ENCODE measurements at regions not wholly inside any gene's neighbourhood (a gene's known extent, or its start where the extent isn't known, plus 50 kb on each side); places are given as distances from the start of the nearest gene placed in this dataset.

DNA sequence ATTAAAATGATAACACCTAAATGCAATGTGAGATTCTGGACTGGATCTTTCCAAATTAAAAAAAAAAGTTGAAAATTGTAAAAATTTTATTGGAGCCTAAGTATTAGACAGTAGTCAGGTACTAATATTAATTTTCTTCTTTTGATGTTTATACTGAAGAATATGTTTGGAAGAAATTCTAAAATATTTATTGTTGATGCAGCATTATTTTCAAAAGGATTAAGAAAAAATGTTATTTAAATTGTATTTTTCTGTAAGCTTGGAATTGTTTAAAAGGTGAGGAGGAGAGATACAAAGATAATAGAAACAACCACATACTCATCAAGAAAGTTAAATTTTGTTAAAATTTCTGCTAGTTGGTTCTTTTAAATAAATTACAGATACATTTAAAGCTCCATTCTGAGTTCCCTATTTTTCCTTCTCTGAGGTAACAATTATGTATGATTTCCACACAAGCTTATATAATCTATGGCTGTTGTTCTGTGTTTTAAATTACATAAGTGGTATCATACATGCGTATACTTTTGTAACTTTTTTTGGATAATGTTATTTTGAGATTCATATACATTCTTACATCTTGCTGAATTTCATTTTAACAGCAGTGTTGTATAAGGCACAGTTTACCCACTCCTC, 180.3 kb upstream of the RGS18 start:
- Mint-ChIP-seq H3K36me3 (no peaks in the 10 kb centered on the region), H3K27me3 (no peaks in the 10 kb centered on the region), H3K4me3 (no peak overlapping the region), H3K27ac (no peak overlapping the region), H3K4me1 (no peaks in the 10 kb centered on the region), H3K9me3 (peaks cover 5 to 20% (median 17%) of the 10 kb centered on the region in 3 donors)
- no peaks in the 10 kb centered on the region for H3K9me3 ChIP-seq
- ChIA-PET CTCF (no interaction called here), POLR2A (no interaction called here)
- no peaks in the 10 kb centered on the region for H3K36me3 ChIP-seq (ENCODE audit: control insufficient read depth in 2 of 2, extremely low read depth in 1 of 2, insufficient read depth in 1 of 2, low read length in 1 of 2)
- no peak for ATAC-seq (replicated peaks in 1 of 4)
- no peak for DNase-seq
- no peaks in the 10 kb centered on the region for H3K4me1 ChIP-seq (ENCODE audit: control insufficient read depth in 1 of 2, extremely low read depth in 1 of 2, insufficient read depth in 2 of 2, low read length in 2 of 2)
- H3K4me3 ChIP-seq (ENCODE audit: control insufficient read depth in 1 of 2, extremely low read depth in 1 of 2, low read length in 1 of 2) = no peak overlapping the region
- no peak overlapping the region for H3K27ac ChIP-seq (ENCODE audit: low read length)
- WGBS (ENCODE audit: insufficient coverage) = no CpG with 5 or more reads among the region's 1 CpG
- H3K27me3 ChIP-seq (replicated peaks in 1 of 2; ENCODE audit: control insufficient read depth in 2 of 2, extremely low read depth in 1 of 2, insufficient read depth in 2 of 2, low read length in 1 of 2) = no peaks in the 10 kb centered on the region

DNA sequence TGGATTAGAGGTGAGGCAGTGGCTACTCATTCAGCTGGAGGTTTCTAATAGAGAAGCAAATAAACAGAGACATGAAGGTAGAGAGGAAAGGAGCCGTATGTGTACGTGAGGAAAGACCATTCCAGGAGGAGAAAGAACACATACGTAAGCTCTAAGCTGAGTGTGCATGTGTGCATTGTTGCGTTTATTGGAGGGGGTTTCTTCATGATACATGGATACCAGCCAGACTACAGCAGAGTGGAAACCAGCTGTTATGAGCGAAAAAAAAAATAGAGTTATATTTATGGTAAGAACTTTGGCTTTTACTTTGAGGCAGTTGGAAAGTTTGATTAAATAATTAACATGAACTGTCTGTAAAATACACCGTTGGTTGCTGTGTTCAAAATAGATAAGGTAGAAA, 173.4 kb upstream of the RGS18 start:
- DNase-seq (no peak), ATAC-seq (replicated peaks in 1 of 4) (no peak)
- Mint-ChIP-seq H3K9me3 (peaks cover 10 to 33% (median 19%) of the 10 kb centered on the region in 3 donors), H3K36me3 (no peaks in the 10 kb centered on the region), H3K27me3 (no peaks in the 10 kb centered on the region), H3K4me1 (no peaks in the 10 kb centered on the region), H3K27ac (no peak overlapping the region), H3K4me3 (no peak overlapping the region)
- H3K36me3 ChIP-seq (ENCODE audit: control insufficient read depth in 2 of 2, extremely low read depth in 1 of 2, insufficient read depth in 1 of 2, low read length in 1 of 2) = no peaks in the 10 kb centered on the region
- H3K4me1 ChIP-seq (ENCODE audit: control insufficient read depth in 1 of 2, extremely low read depth in 1 of 2, insufficient read depth in 2 of 2, low read length in 2 of 2) = no peaks in the 10 kb centered on the region
- WGBS (ENCODE audit: insufficient coverage) = 94% methylated on average over 5 of the region's 6 CpGs
- H3K27ac ChIP-seq (ENCODE audit: low read length) = no peak overlapping the region
- CTCF ChIA-PET = interaction anchor here in 1 of 2 donors (0.6 kb wide), 1 partner anchor 485 kb away, joined by 3 read pairs; no protein-coding TSS in a partner anchor
- H3K27me3 ChIP-seq (replicated peaks in 1 of 2; ENCODE audit: control insufficient read depth in 2 of 2, extremely low read depth in 1 of 2, insufficient read depth in 2 of 2, low read length in 1 of 2) = no peaks in the 10 kb centered on the region
- no peak overlapping the region for H3K4me3 ChIP-seq (ENCODE audit: control insufficient read depth in 1 of 2, extremely low read depth in 1 of 2, low read length in 1 of 2)
- H3K9me3 ChIP-seq = no peaks in the 10 kb centered on the region
- POLR2A ChIA-PET = no interaction called here

DNA sequence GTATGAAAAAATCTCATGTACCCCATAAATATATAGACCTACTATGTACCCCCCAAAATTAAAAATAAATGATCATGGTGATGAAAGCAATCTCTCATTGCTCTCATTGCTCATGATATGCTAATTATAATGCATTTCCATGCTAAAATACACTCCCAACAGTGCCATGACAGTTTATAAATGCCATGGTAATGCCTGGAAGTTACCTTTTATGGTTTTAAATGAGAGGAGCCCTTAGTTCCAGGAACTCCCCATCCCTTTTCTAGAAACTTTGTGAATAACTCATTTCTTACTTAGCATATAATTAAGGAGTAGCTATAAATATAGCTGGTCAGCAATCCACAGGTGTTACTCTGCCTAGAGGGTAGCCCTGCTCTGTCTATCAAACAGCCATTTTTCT, 166.1 kb upstream of the RGS18 start:
- DNase-seq = no peak
- H3K4me3 ChIP-seq (ENCODE audit: control insufficient read depth in 1 of 2, extremely low read depth in 1 of 2, low read length in 1 of 2) = no peak overlapping the region
- no peaks in the 10 kb centered on the region for H3K4me1 ChIP-seq (ENCODE audit: control insufficient read depth in 1 of 2, extremely low read depth in 1 of 2, insufficient read depth in 2 of 2, low read length in 2 of 2)
- H3K36me3 ChIP-seq (ENCODE audit: control insufficient read depth in 2 of 2, extremely low read depth in 1 of 2, insufficient read depth in 1 of 2, low read length in 1 of 2) = no peaks in the 10 kb centered on the region
- peaks cover 0 to 10% (median 5%) of the 10 kb centered on the region in 3 donors for H3K9me3 Mint-ChIP-seq
- POLR2A ChIA-PET = interaction anchor here in 1 of 2 donors (0.6 kb wide), 1 partner anchor 619 kb away, joined by 3 read pairs; no protein-coding TSS in a partner anchor
- H3K9me3 ChIP-seq = no peaks in the 10 kb centered on the region
- no peaks in the 10 kb centered on the region for H3K27me3 ChIP-seq (replicated peaks in 1 of 2; ENCODE audit: control insufficient read depth in 2 of 2, extremely low read depth in 1 of 2, insufficient read depth in 2 of 2, low read length in 1 of 2)
- H3K27ac Mint-ChIP-seq = no peak overlapping the region
- H3K27ac ChIP-seq (ENCODE audit: low read length) = no peak overlapping the region
- no peak overlapping the region for H3K4me3 Mint-ChIP-seq
- H3K4me1 Mint-ChIP-seq = no peaks in the 10 kb centered on the region
- H3K36me3 Mint-ChIP-seq = no peaks in the 10 kb centered on the region
- no peaks in the 10 kb centered on the region for H3K27me3 Mint-ChIP-seq
- ATAC-seq (replicated peaks in 1 of 4) = no peak
- CTCF ChIA-PET = no interaction called here

DNA sequence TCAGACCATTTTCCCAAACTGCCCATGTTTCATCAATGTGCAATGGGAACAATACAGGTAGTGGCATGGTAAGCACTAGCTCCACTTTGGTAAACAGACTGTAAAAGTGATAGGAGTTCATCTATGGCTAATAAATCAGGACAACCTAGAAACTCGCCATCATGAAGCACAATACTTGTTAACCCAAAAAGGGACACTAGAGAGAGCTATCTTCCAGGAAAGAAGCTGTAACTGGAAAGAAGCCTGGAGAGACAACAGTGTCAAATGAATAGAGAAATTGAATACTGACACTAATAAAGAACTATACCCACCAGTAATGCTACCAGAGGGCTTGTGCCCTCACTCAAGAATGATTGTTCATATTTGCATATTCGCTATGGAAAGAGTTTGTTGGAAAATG, 164.7 kb upstream of the RGS18 start:
- Histone ChIP-seq H3K9me3 (no peaks in the 10 kb centered on the region), H3K4me1 (ENCODE audit: control insufficient read depth in 1 of 2, extremely low read depth in 1 of 2, insufficient read depth in 2 of 2, low read length in 2 of 2) (no peaks in the 10 kb centered on the region), H3K36me3 (ENCODE audit: control insufficient read depth in 2 of 2, extremely low read depth in 1 of 2, insufficient read depth in 1 of 2, low read length in 1 of 2) (no peaks in the 10 kb centered on the region), H3K27me3 (replicated peaks in 1 of 2; ENCODE audit: control insufficient read depth in 2 of 2, extremely low read depth in 1 of 2, insufficient read depth in 2 of 2, low read length in 1 of 2) (no peaks in the 10 kb centered on the region), H3K4me3 (ENCODE audit: control insufficient read depth in 1 of 2, extremely low read depth in 1 of 2, low read length in 1 of 2) (no peak overlapping the region), H3K27ac (ENCODE audit: low read length) (no peak overlapping the region)
- no peaks in the 10 kb centered on the region for H3K27me3 Mint-ChIP-seq
- ATAC-seq (replicated peaks in 1 of 4) (no peak), DNase-seq (no peak)
- POLR2A ChIA-PET = no interaction called here
- H3K4me3 Mint-ChIP-seq = no peak overlapping the region
- H3K27ac Mint-ChIP-seq = no peak overlapping the region
- no peaks in the 10 kb centered on the region for H3K4me1 Mint-ChIP-seq
- CTCF ChIA-PET = no interaction called here
- WGBS (ENCODE audit: insufficient coverage) = no CpG with 5 or more reads among the region's 2 CpGs
- H3K36me3 Mint-ChIP-seq = no peaks in the 10 kb centered on the region
- H3K9me3 Mint-ChIP-seq = peaks cover 0 to 5% (median 5%) of the 10 kb centered on the region in 3 donors

DNA sequence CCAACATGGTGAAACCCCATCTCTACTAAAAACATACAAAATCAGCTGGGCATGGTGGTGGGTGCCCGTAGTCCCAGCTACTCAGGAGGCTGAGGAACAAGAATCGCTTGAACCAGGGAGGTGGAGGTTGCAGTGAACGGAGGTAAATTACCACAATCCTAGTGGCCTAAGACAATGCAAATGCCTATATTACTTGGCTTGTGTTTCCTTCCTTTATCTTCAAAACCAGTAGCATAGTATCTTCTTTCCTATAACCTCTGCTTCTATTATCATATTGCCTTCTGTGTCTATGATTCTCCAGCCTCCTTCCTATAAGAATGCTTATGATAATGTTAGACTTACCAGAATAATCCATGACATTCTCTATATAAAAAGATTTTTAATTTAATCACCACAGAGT, 156.2 kb upstream of the RGS18 start:
- POLR2A ChIA-PET = no interaction called here
- WGBS (ENCODE audit: insufficient coverage) = 93% methylated on average over 2 of the region's 3 CpGs
- H3K36me3 ChIP-seq (ENCODE audit: control insufficient read depth in 2 of 2, extremely low read depth in 1 of 2, insufficient read depth in 1 of 2, low read length in 1 of 2) = no peaks in the 10 kb centered on the region
- DNase-seq (no peak), ATAC-seq (replicated peaks in 1 of 4) (no peak)
- H3K4me1 Mint-ChIP-seq = no peaks in the 10 kb centered on the region
- no peaks in the 10 kb centered on the region for H3K27me3 ChIP-seq (replicated peaks in 1 of 2; ENCODE audit: control insufficient read depth in 2 of 2, extremely low read depth in 1 of 2, insufficient read depth in 2 of 2, low read length in 1 of 2)
- H3K27ac ChIP-seq (ENCODE audit: low read length) = no peak overlapping the region
- CTCF ChIA-PET = no interaction called here
- H3K4me3 Mint-ChIP-seq = no peak overlapping the region
- H3K9me3 ChIP-seq = no peaks in the 10 kb centered on the region
- H3K4me3 ChIP-seq (ENCODE audit: control insufficient read depth in 1 of 2, extremely low read depth in 1 of 2, low read length in 1 of 2) = no peak overlapping the region
- no peaks in the 10 kb centered on the region for H3K9me3 Mint-ChIP-seq
- H3K4me1 ChIP-seq (ENCODE audit: control insufficient read depth in 1 of 2, extremely low read depth in 1 of 2, insufficient read depth in 2 of 2, low read length in 2 of 2) = no peaks in the 10 kb centered on the region
- no peak overlapping the region for H3K27ac Mint-ChIP-seq
- H3K36me3 Mint-ChIP-seq = no peaks in the 10 kb centered on the region
- no peaks in the 10 kb centered on the region for H3K27me3 Mint-ChIP-seq

DNA sequence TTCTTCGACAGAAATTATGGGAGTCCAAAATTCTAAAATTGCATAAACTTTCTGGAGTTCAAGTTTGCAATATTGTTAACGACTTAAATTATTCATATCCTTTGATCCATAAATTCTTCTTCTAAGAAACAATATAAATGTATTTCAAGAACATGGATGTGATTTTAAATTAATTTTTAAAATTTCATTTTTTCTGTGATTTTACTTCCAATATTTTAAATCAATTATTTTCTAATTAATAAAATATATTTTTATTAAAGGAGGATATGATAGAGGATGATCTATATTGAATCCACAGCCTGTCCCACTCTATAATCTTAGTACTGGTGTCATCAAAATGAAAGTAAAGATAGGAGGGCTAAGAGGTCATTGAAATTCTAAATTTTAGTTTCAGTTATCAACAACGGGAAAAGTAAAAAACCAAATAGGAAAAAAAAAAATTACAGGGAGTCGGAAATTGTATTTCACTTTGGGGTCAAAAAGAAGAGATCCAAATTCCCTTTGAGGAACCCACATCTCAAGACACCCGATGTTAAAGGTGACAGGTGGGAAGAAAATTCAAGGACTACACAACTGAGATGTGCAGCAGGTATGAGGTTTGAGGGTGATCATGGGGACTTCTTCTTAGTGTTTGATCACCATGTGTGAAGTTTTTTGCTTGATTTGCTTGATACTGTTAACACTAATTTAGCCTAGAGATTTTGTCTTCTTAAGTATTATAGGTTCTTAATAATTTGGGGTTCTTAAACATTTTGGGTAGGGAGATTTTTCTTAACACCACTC, 154.8 kb upstream of the RGS18 start:
- no peaks in the 10 kb centered on the region for H3K27me3 Mint-ChIP-seq
- POLR2A ChIA-PET = no interaction called here
- no peak overlapping the region for H3K4me3 ChIP-seq (ENCODE audit: control insufficient read depth in 1 of 2, extremely low read depth in 1 of 2, low read length in 1 of 2)
- H3K9me3 ChIP-seq = no peaks in the 10 kb centered on the region
- H3K4me3 Mint-ChIP-seq = no peak overlapping the region
- no peaks in the 10 kb centered on the region for H3K9me3 Mint-ChIP-seq
- H3K4me1 Mint-ChIP-seq = no peaks in the 10 kb centered on the region
- no peak for DNase-seq
- no peaks in the 10 kb centered on the region for H3K27me3 ChIP-seq (replicated peaks in 1 of 2; ENCODE audit: control insufficient read depth in 2 of 2, extremely low read depth in 1 of 2, insufficient read depth in 2 of 2, low read length in 1 of 2)
- no peak overlapping the region for H3K27ac Mint-ChIP-seq
- CTCF ChIA-PET = no interaction called here
- no peaks in the 10 kb centered on the region for H3K4me1 ChIP-seq (ENCODE audit: control insufficient read depth in 1 of 2, extremely low read depth in 1 of 2, insufficient read depth in 2 of 2, low read length in 2 of 2)
- no peak for ATAC-seq (replicated peaks in 1 of 4)
- no peaks in the 10 kb centered on the region for H3K36me3 ChIP-seq (ENCODE audit: control insufficient read depth in 2 of 2, extremely low read depth in 1 of 2, insufficient read depth in 1 of 2, low read length in 1 of 2)
- no CpG with 5 or more reads among the region's 5 CpGs for WGBS (ENCODE audit: insufficient coverage)
- no peaks in the 10 kb centered on the region for H3K36me3 Mint-ChIP-seq
- no peak overlapping the region for H3K27ac ChIP-seq (ENCODE audit: low read length)

Data from T-cell (primary cell).